HG03095 (cell line): ENCODE measurements at regions not wholly inside any gene's neighbourhood (a gene's known extent, or its start where the extent isn't known, plus 50 kb on each side); places are given as distances from the start of the nearest gene placed in this dataset.

Source experiments
- ATAC-seq: cut with Tn5 transposase; IDR thresholded peaks from one replicate; pipeline ENCODE4 v1.9.1; 2021; ENCODE audit warnings: moderate library complexity; ENCODE audit not compliant: unreplicated experiment

DNA sequence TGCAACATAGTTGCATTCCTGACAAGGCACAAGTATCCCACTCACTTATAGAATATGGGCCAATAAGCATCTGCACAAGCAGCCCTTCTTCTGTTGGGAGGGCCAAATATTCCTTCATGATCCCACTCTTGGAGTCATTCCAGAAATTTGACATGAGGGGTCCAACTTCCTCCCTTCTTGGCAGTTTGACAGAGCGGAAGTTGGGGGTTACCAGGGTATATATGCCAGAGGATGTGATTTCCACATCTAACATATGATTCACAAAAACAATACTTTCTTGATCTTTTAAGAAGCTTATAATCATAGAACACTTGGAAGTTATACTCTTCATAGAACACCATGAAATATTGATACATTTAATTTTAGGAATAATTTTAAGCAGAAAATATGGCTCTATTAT lies 100.9 kb upstream of the CRBN start:
- ATAC-seq, result no peak

DNA sequence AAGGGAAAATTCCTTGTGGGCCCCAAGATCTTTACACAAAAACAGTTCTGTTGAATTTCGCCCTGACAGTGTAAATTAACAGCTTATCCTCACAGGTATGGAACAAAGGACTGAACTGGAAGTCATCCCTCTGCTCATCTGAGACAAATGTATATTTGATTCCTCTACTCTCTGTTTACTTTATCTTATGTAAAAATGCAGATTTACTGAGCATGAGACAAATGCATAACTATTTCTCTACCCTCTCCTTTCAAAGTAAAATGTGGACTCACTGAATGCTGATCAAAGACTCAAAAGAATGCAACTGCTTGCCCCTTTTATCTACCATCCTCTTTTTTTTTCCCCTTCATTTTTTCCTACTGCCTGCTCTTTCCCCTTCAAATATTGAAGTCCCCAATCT lies 98.6 kb upstream of the CRBN start:
- ATAC-seq, result no peak

- no peak for ATAC-seq
Observed at GRCh38 chr3:3276630-3277029, 97.1 kb upstream of the CRBN start.

DNA sequence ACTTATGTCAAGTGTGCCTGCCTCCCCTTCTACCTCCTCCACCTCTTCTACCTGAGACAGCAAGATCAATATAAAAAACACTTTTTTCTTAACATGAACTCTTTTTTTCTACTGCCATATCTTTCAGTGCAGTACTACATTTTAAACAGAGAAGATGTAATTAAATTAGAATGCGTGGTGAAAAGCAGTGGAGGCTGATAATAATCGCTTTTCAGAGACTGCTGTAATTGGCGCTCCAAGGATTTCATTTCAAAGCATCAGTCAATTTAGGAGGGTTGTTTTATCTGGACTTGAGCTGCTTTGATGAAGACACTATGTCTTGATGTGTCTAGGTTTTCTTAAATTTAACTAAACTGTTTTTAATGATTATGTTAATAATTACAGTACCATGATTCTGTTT lies 85.3 kb upstream of the CRBN start:
- ATAC-seq, result no peak

DNA sequence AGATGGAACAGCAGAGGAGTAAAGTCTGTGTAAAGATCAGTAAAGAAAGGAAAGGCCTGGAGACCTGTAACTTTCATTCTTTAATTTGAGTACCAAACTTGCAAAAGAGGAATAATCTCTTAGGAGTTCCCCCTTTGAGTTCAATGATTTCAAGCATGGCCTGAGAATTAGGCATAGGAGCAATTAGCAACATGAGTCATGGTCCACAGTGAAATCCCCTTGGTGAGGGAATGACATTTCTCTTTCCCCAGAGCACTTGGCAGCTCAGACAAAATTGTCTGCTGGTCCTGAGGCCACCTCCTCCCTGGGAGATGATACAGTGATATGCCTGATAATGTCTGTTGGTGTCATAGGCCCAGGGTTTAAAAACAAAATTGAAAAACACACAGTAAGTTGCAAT lies 81.4 kb upstream of the CRBN start:
- ATAC-seq, result peak; percentile 54

- ATAC-seq, result no peak
Observed at GRCh38 chr3:3259181-3259580, 79.7 kb upstream of the CRBN start.

GRCh38 chr3:3258281-3258680 lies 78.8 kb upstream of the CRBN start:
- ATAC-seq, result no peak

DNA sequence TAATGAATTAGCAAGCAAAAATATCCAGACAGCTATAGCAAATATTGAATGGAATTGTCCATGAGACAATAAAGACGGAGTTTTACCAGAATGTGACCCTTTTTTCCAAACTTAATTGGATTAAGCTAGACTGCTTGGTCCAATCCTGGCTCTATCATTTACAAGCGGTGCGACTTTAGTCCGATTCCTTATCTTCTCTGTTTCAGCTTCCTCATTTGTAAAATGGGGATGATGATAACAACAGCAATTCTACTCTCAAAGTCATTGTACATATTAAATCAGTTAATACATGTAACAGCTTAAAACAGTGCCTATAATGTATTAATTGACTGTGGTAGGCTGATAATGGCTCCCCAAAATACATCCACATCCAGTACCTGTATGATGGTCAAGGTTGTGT lies 62.1 kb upstream of the CRBN start:
- no peak for ATAC-seq

DNA sequence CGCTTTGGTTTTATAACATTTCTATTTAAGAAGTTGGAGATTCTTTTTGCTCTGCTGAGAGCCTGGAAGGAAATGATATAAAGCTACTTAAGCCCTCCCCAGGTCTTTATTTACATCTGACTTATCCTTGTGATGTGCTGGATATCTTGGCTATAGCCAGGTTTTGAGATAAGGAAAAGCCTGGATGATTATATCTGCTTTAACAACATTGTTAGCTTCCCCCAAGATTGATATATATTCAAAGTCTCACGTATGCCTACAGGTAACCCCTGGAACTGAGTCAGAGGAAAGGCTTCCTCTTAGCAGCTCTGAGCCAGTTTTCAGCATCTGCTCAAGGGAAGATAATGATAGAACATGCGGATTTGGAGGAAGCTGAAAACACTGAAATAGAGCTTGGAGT lies 61.5 kb upstream of the CRBN start:
- ATAC-seq, result no peak

- no peak for ATAC-seq
Observed at GRCh38 chr3:3237979-3238378, 58.5 kb upstream of the CRBN start.

GRCh38 chr3:3232251-3232650 lies 52.8 kb upstream of the CRBN start:
- ATAC-seq, result no peak
